WTC11 (cell line): ENCODE measurements at regions not wholly inside any gene's neighbourhood (a gene's known extent, or its start where the extent isn't known, plus 50 kb on each side); places are given as distances from the start of the nearest gene placed in this dataset.

Experiments used
- ATAC-seq: fragments of 200-7000 bp; cut with Tn5 transposase; 2 replicates; pipeline ENCODE4 v1.10.0; 2021; ENCODE audit warnings: mild to moderate bottlenecking, moderate library complexity
- CTCF ChIA-PET: fragments of 300-600 bp; sonication (Branson Sonifier 250); formaldehyde crosslinking; loops from one replicate; lab custom pipeline; 2021; ENCODE audit warnings: antibody characterized with exemption; lab: Charles Lee
- POLR2A ChIA-PET: fragments of 350-600 bp; sonication (Branson Sonifier 250); formaldehyde crosslinking; loops from one replicate; lab custom pipeline; 2021; ENCODE audit warnings: antibody characterized with exemption; lab: Charles Lee
- DNase-seq: peaks from one replicate; pipeline ENCODE4 v3.0.0; 2021; ENCODE audit warnings: low spot score
- H3K27ac Mint-ChIP-seq: 2 replicates; pipeline ENCODE4 v1.8.0; 2021; ENCODE audit warnings: mixed read lengths
- H3K27me3 Mint-ChIP-seq: 2 replicates; pipeline ENCODE4 v1.8.0; 2021; ENCODE audit warnings: low read depth, mild to moderate bottlenecking, moderate library complexity, mixed read lengths
- H3K36me3 Mint-ChIP-seq: 2 replicates; pipeline ENCODE4 v1.8.0; 2021; ENCODE audit warnings: mixed read lengths
- H3K4me1 Mint-ChIP-seq: 2 replicates; pipeline ENCODE4 v1.8.0; 2022; ENCODE audit warnings: mixed read lengths
- H3K4me3 Mint-ChIP-seq: 2 replicates; pipeline ENCODE4 v1.8.0; 2021; ENCODE audit warnings: mild to moderate bottlenecking, moderate library complexity, mixed read lengths
- H3K9me3 Mint-ChIP-seq: 2 replicates; pipeline ENCODE4 v1.8.0; 2021; ENCODE audit warnings: mixed read lengths
- ATF1 ChIP-seq: sonication (generic); formaldehyde crosslinking; IDR thresholded peaks from 2 replicates; pipeline ENCODE4 v1.8.1; 2023; ENCODE audit warnings: mild to moderate bottlenecking, moderate library complexity, missing genetic modification reagents
- CREB1 ChIP-seq: sonication (generic); formaldehyde crosslinking; IDR thresholded peaks from 2 replicates; pipeline ENCODE4 v1.8.0; 2023; ENCODE audit warnings: mild to moderate bottlenecking, missing genetic modification reagents
- CREM ChIP-seq: sonication (generic); formaldehyde crosslinking; IDR thresholded peaks from 2 replicates; pipeline ENCODE4 v1.8.1; 2022; ENCODE audit warnings: mild to moderate bottlenecking, missing genetic modification reagents, moderate library complexity
- CTCF ChIP-seq: fragments of 200-600 bp; IDR thresholded peaks from 2 replicates; pipeline ENCODE4 v1.8.0; 2022; ENCODE audit warnings: antibody characterized with exemption
- E2F4 ChIP-seq: sonication (generic); formaldehyde crosslinking; IDR thresholded peaks from 2 replicates; pipeline ENCODE4 v1.8.1; 2022; ENCODE audit warnings: low read depth, mild to moderate bottlenecking, moderate library complexity, missing genetic modification reagents, borderline replicate concordance
- ELF4 ChIP-seq: sonication (generic); formaldehyde crosslinking; IDR thresholded peaks from 2 replicates; pipeline ENCODE4 v1.8.1; 2022; ENCODE audit warnings: low read depth, mild to moderate bottlenecking, moderate library complexity, missing genetic modification reagents
- FOXK1 ChIP-seq: sonication (generic); formaldehyde crosslinking; IDR thresholded peaks from 2 replicates; pipeline ENCODE4 v1.8.0; 2022; ENCODE audit warnings: mild to moderate bottlenecking, moderate library complexity, missing genetic modification reagents
- IRF1 ChIP-seq: sonication (generic); formaldehyde crosslinking; IDR thresholded peaks from 2 replicates; pipeline ENCODE4 v1.8.0; 2023; ENCODE audit warnings: missing genetic modification reagents
- NFE2L1 ChIP-seq: sonication (generic); formaldehyde crosslinking; IDR thresholded peaks from 2 replicates; pipeline ENCODE4 v1.8.1; 2023; ENCODE audit warnings: missing genetic modification reagents
- NR3C1 ChIP-seq: sonication (generic); formaldehyde crosslinking; conservative IDR thresholded peaks from 2 replicates; pipeline ENCODE4 v1.8.1; 2023; ENCODE audit warnings: low read depth, mild to moderate bottlenecking, missing genetic modification reagents
- PRRX2 ChIP-seq: fragments of 250-450 bp; sonication (Bioruptor Pico); IDR thresholded peaks from 2 replicates; pipeline ENCODE4 v1.8.0; 2021; ENCODE audit warnings: mild to moderate bottlenecking
- RELA ChIP-seq: sonication (generic); formaldehyde crosslinking; IDR thresholded peaks from 2 replicates; pipeline ENCODE4 v1.8.1; 2022; ENCODE audit warnings: missing genetic modification reagents, mild to moderate bottlenecking, borderline replicate concordance
- RORB ChIP-seq: fragments of 250-450 bp; sonication (Bioruptor Pico); IDR thresholded peaks from 2 replicates; pipeline ENCODE4 v1.9.0; 2021; ENCODE audit warnings: mild to moderate bottlenecking
- SMAD3 ChIP-seq: sonication (generic); formaldehyde crosslinking; IDR thresholded peaks from 2 replicates; pipeline ENCODE4 v1.8.0; 2022; ENCODE audit warnings: missing genetic modification reagents, mild to moderate bottlenecking, borderline replicate concordance
- SP1 ChIP-seq: sonication (generic); formaldehyde crosslinking; conservative IDR thresholded peaks from 2 replicates; pipeline ENCODE4 v1.8.1; 2022; ENCODE audit warnings: missing genetic modification reagents
- TCF7 ChIP-seq: sonication (generic); formaldehyde crosslinking; IDR thresholded peaks from 2 replicates; pipeline ENCODE4 v1.8.0; 2022; ENCODE audit warnings: mild to moderate bottlenecking, low read depth, missing genetic modification reagents, moderate library complexity
- ZNF219 ChIP-seq: sonication (generic); formaldehyde crosslinking; IDR thresholded peaks from 2 replicates; pipeline ENCODE4 v1.8.0; 2023; ENCODE audit warnings: missing genetic modification reagents, mild to moderate bottlenecking, borderline replicate concordance
- ZNF281 ChIP-seq: sonication (generic); formaldehyde crosslinking; IDR thresholded peaks from 2 replicates; pipeline ENCODE4 v1.8.0; 2023; ENCODE audit warnings: mild to moderate bottlenecking, missing genetic modification reagents
- TF ChIP-seq, protein P1 (sequence below): sonication (generic); formaldehyde crosslinking; IDR thresholded peaks from 2 replicates; pipeline ENCODE4 v1.8.1; 2023; ENCODE audit warnings: mild to moderate bottlenecking, moderate library complexity, missing genetic modification reagents
- TF ChIP-seq, protein P2 (sequence below): sonication (generic); formaldehyde crosslinking; IDR thresholded peaks from 2 replicates; pipeline ENCODE4 v1.8.1; 2023; ENCODE audit warnings: mild to moderate bottlenecking, missing genetic modification reagents, moderate library complexity

- no peak overlapping the region for H3K27ac Mint-ChIP-seq
These were observed 233.8 kb upstream of the EDNRB start for GRCh38 chr13:78152415-78152814.

More at GRCh38 chr13:78152415-78152814, 233.8 kb upstream of the EDNRB start:
- Mint-ChIP-seq H3K4me1 (peaks cover 4% of the 10 kb centered on the region; the same call in 1 of the 2 replicates), H3K27me3 (no peaks in the 10 kb centered on the region)
- DNase-seq = no peak
- TF ChIP-seq ATF1 (CRISPR knock-in tag) = no peak
- no peak for TF ChIP-seq SP1 (CRISPR knock-in tag)
- TF ChIP-seq IRF1 (CRISPR knock-in tag) = no peak
- TF ChIP-seq CTCF = no peak
- TF ChIP-seq PRRX2 (CRISPR knock-in tag) = no peak
- TF ChIP-seq E2F4 (CRISPR knock-in tag) = no peak
- no peak for TF ChIP-seq FOXK1 (CRISPR knock-in tag)
- TF ChIP-seq NFE2L1 (CRISPR knock-in tag) = no peak
- TF ChIP-seq SMAD3 (CRISPR knock-in tag) = no peak
- TF ChIP-seq, protein P1, sequence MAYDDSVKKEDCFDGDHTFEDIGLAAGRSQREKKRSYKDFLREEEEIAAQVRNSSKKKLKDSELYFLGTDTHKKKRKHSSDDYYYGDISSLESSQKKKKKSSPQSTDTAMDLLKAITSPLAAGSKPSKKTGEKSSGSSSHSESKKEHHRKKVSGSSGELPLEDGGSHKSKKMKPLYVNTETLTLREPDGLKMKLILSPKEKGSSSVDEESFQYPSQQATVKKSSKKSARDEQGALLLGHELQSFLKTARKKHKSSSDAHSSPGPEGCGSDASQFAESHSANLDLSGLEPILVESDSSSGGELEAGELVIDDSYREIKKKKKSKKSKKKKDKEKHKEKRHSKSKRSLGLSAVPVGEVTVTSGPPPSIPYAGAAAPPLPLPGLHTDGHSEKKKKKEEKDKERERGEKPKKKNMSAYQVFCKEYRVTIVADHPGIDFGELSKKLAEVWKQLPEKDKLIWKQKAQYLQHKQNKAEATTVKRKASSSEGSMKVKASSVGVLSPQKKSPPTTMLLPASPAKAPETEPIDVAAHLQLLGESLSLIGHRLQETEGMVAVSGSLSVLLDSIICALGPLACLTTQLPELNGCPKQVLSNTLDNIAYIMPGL (CRISPR knock-in tag) = no peak
- TF ChIP-seq ZNF281 (CRISPR knock-in tag) = no peak
- no peak for TF ChIP-seq NR3C1 (CRISPR knock-in tag)
- TF ChIP-seq ZNF219 (CRISPR knock-in tag) = no peak
- TF ChIP-seq ELF4 (CRISPR knock-in tag) = no peak
- TF ChIP-seq TCF7 (CRISPR knock-in tag) = no peak
- TF ChIP-seq RORB (CRISPR knock-in tag) = no peak
- TF ChIP-seq, protein P2, sequence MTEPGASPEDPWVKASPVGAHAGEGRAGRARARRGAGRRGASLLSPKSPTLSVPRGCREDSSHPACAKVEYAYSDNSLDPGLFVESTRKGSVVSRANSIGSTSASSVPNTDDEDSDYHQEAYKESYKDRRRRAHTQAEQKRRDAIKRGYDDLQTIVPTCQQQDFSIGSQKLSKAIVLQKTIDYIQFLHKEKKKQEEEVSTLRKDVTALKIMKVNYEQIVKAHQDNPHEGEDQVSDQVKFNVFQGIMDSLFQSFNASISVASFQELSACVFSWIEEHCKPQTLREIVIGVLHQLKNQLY (CRISPR knock-in tag) = no peak
- TF ChIP-seq RELA (CRISPR knock-in tag) = no peak
- no peak for TF ChIP-seq CREM (CRISPR knock-in tag)
- TF ChIP-seq CREB1 (CRISPR knock-in tag) = no peak
- TF ChIP-seq, all 79 proteins: peak for 0
- Mint-ChIP-seq H3K4me3 (no peak overlapping the region), H3K9me3 (peaks cover 12% of the 10 kb centered on the region), H3K36me3 (no peaks in the 10 kb centered on the region)
- ChIA-PET CTCF (no interaction called here), POLR2A (no interaction called here)
- ATAC-seq = no peak
